Stimulated activated CD4-positive, alpha-beta T cell treated with anti-CD3 and anti-CD28 coated beads, Interleukin-4, amount 100 ng/mL, for 1 hour (primary cell): ENCODE measurements at regions not wholly inside any gene's neighbourhood (a gene's known extent, or its start where the extent isn't known, plus 50 kb on each side); places are given as distances from the start of the nearest gene placed in this dataset.
"Not testable (repeated sequence)": the region's sequence is repeated elsewhere in the genome, so short reads cannot be mapped to it uniquely, and the experiment has no call there.

ENCODE experiments used
- DNase-seq: peaks from one replicate; pipeline ENCODE4 v3.0.0-alpha.2; 2020

DNA sequence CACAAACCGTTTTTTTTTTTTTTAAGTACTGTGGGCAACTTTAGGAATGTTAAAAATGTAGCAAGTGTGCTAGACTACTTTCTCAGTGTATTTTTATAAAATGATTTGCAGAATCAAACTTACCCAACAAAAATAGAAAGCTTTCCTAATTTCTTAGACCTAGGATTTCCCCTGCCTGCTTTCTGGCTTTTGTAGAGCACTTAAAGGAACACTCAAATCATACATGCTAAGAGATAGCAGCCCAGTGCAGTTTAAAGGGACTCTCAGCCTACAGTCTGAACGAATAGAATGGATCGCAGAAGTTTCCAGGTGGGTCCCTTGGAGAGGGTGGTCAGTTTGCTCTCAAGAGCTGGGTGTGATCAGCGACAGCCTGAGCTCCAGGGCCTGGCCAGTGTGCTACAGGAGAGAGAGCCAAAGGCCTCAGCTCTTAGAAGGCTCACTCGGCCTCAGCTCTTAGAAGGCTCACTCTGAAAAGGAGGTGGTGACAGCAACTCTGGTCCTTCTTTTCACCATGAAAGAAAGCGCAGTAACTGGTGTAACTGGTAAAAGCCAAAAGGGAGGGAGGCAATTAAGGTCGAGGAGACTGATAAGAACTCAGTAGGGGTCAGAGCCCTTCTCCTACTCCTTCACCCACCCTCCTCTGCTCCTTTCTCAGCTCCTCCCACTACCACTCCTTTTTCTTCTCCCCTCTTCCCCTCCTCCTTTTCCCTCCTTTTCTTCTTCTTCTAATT lies 142.4 kb downstream of the ZFP64 start:
- DNase-seq: no peak

DNA sequence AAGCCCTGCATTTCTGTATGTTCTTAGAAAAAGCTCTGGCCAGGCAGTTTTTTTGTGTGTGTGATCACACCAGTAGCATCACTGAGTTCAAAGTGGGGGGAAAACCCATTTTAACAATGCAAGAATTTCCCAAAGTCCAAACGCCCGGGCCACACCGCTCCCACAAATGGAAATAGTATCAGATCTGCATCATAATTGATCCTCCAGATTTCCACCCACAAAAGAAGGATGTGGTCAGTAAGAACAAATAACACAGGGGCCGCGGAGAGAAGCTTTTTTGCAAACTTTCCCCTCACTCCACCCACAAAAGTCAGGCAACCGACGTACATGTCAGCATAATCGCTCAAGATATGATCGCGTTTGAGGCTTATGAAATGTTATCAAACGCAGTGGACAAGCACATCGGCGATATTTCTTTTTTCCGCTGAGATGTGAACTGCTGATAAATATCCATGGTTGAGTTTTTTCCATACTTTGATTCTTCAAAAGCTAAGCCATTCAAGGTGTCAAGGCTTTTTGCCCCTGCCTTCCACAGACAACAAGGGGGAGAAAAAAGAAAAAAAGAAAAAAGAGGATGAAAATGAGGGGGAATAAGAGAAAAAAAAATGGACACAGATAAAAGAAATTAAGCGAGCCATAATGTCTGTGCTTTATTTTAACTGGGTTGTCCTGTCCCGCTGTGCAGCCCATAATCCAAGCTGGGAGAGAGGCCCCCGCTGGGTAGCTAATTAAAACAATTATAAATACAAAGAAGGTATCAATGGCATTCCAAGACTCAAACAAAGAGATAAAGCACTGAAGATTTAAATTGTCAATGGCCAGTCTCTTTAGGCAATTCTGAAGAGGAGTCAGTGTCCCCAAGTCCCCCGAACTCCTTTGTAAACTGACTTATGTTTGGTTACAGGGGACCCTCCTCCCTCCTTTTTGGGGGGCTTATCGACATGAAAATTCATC lies 143.5 kb downstream of the ZFP64 start:
- DNase-seq: no peak

DNA sequence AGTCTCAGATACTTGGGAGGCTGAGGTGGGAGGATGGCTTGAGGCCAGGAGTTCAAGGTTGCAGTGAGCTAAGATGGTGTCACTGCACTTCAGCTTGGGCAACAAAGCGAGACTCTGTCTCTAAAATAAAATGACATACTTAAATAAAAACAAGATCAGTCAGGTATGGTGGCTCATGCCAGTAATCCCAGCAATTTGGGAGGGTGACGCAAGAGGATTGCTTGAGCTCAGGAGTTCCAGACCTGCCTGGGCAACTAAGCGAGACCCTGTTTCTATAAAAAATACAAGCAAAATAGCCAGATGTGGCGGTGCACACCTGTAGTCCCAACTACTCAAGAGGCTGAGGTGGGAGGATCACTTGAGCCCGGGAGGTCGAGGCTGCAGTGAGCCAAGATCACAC lies 149.6 kb downstream of the ZFP64 start:
- no peak for DNase-seq

DNA sequence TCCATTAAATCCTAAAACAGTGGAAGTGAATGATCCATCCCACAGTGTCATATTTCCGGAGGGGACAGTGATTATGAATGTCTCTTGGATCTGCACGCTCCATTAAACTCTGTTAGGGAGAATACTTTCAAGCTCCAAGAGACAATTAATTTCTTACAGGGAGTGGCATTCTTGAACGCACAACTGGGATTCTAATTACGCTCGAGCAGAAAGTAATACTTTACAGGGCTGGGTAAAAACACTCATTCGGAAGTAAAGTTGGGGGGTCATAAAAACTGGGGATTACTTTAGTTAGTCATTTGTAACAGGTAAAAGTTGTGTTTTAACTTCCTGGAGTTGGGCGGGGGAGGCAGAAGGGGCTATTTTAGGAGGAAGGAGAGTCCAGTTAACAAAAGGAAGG lies 151.8 kb downstream of the ZFP64 start:
- no peak for DNase-seq

DNA sequence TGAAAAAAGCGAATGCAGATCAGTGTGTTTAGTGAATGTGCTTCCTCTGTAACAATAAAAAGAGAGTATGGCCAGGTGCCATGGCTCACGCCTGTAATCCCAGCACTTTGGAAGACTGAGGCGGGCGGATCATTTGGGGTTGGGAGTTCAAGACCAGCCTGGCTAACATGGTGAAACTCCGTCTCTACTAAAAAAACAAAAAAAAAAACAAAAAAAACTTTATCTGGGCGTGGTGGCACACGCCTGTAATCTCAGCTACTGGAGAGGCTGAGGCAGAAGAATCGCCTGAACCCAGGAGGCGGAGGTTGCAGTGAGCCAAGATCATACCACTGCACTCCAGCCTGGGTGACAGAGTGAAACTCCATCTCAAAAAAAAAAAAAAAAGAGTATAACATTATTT lies 152.9 kb downstream of the ZFP64 start:
- not testable (repeated sequence) for DNase-seq

DNA sequence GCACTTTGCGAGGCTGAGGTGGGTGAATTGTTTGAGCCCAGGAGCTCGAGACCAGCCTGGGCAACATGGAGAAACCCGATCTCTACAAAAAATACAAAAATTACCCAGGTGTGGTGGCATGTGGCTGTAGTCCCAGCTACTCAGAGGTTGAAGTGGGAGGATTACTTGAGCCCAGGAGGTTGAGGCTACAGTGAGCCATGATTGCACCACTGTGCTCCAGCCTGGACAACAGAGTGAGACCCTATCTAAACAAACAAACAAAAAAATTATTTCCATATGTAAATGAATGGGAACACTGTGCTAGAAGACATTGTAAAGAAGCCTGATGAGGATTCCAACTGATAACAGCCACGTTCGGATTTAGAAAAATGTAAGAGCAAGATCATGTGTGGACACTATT lies 154.2 kb downstream of the ZFP64 start:
- DNase-seq: no peak

DNA sequence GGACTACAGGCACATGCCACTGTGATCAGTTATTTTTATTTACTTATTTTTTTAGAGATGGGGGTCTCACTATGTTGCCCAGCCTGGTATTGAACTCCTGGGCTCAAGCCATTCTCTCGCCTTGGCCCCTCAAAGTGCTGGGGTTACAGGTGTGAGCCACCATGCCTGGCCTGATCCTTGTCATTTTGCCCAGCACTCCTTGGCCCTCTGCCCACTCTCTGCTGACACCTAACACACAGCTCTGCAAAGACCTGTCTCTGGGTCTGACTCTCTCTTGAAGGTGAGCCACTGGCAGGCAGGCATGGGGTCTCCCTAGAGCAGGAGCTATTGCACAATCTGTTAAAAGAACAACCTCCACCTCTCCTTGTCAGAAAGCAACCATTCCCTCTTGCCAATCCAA lies 155.6 kb downstream of the ZFP64 start:
- no peak for DNase-seq

DNA sequence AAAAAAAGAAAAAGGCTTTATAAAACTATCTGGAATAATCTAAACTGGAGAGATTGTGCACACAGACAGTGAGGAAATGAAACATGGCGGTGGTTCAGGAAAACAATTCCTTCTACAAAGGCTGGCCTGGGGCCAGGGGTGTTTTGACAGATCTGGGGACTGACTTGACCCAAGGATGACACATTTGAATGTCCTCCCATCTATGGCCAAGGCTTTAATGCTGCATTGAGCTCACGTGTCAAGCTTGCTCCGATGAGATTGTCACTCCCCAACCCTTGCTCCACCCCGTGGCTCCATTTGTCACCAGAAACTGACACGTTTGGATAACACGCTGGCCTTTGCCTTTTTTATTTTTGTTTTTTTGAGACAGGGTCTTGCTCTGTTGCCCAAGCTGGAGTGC lies 156.1 kb downstream of the ZFP64 start:
- no peak for DNase-seq

DNA sequence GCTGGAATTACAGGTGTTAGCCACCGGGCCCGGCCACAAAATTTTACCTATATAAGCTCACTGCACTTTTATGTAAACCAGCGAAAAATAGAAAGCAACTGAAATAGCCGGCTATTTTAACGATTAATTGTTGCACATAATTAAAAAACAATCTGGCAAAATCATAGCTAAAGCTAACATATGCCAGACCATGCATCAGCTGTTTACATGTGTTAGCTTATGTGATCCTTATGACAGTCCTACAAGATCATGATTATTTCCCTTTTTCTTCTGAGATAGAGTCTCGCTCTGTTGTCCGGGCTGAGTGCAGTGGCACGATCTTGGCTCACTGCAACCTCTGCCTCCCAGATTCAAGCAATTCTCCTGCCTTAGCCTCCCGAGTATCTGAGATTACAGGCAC lies 157.0 kb downstream of the ZFP64 start:
- no peak for DNase-seq

DNA sequence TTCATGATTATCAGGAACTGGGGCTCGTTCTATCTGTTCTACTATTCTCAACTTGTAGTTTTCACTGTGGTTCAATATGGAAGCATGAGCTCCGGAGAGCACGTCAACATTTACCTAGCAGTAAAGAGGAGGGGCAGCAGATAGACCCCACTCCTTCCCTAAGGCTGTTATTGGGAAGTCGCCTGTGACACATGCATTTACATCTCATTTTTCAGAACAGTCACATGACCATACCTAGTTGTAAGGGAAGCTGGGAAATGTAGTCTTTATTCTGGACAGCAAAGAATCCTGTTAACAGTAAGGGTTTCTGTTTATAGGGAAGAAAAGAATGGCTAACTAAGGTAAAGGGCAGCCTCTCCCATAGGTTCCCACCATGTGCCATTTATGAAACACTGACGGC lies 158.3 kb downstream of the ZFP64 start:
- DNase-seq: no peak

DNA sequence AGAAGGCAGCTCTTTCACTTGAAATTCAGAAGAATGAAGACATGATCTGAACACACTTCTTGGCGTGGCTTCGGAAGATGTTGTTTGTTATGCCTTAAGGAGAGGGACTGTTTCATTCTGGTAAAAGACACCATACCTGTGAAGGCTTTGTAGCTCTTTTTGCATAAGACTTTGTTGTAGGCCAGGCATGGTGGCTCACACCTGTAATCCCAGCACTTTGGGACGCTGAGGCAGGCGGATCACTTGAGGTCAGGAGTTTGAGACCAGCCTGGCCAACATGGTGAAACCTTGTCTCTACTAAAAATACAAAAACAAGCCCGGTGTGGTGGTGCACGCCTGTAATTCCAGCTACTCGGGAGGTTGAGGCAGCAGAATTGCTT lies 159.3 kb downstream of the ZFP64 start:
- DNase-seq: not testable (repeated sequence)

DNA sequence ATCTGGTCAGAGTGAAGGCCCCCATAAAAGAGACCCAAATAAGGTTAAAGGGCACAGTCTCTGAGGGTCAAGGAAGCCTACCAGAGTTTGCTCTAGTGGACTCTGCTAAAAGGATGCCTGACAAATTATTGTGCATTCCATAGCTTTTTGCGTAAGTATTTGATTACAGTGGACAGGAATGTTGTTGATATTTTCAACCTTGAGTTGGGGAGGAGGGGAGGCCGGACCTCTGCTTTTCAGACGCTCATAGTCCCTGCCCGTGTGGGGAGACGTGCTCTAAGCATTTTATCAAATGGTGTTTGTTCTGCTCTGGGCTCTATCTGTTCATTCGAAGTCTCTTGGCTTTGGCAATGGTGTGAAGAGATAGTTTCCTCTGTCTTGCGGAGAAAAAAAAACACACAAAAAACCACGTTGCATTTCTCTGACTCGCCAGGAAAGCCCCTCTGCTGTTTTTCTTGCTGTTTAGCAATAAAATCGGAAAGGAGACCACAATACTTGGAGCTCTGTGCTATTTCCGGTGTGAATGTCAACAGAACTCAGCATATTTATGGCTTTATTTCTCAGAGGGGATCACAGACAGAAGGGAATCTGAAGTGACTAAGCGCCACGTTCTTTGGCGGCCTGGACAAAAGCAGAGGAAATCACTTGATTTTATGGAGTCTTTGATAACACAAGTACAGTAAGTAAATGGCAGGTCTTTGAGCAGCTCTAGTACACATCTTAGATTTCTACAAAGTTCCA lies 159.8 kb downstream of the ZFP64 start:
- DNase-seq: no peak

DNA sequence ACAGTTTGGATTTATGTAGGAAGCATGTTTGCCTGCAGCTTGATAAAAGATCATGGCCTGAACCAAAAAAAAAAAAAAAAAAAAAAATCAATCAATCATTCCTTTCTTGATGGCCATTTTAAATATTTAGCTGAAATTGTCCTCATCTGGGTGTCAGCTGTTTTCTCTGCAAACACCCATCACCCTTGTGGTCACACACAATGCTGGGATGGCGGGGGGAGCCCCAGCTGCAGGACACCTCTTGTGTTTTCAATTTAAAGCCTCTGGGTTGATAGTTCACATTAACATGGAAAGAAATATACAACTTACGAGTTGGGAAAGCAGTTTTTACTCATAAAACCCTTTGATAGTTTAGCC lies 160.4 kb downstream of the ZFP64 start:
- DNase-seq: no peak

DNA sequence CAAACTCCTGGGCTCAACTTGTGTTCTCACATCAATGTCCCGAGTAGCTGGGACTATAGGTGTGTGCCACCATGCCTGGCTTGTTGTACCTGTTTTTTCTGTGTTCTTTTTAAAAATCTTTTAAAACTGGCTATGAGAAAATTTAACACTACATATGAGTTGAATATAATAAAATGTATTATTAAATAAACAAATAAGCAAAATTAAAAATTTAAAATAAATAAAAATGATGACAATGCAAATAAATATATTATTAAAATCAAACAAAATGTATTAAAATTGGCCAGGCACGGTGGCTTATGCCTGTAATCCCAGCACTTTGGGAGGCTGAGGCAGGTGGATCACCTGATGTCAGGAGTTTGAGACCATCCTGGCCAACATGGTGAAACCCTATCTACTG lies 162.4 kb downstream of the ZFP64 start:
- DNase-seq: not testable (repeated sequence)

DNA sequence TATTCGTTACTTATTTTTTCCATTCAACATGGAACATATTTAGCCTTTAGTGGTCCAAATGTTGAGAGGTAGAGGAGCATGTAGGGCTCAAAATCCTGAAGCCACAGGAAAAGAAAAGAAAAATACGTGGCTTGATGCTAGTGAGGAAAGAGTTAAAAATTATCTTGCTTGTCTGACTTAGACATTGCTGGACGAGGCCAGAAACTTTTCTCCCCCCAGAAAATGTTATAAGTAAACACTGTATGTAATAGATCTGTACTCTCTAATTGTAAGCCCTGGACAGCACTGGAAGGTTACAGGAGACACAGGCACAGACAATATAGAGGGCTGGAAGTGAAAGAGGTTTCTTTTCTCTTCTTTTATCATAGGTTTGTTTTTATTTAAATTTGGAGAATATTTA lies 165.6 kb downstream of the ZFP64 start:
- DNase-seq: no peak

DNA sequence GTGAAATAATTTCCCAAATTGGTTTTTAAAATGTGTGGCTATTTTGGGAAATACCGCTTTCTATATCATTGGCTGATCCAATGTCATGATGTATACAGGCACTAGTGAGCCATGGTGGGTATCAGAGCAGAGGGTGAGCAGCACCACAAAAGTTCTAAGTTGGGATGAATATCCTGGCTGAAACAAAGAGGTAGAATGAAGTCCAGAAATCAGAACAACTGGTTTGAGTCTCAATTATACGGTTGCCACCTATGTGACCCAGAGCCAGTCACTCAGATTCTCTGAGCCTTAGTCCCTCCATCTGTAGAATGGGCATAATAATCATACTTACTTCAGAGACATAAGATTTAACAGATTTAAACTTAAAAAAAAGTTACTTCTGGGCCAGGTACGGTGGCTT lies 172.3 kb downstream of the ZFP64 start:
- DNase-seq: no peak

DNA sequence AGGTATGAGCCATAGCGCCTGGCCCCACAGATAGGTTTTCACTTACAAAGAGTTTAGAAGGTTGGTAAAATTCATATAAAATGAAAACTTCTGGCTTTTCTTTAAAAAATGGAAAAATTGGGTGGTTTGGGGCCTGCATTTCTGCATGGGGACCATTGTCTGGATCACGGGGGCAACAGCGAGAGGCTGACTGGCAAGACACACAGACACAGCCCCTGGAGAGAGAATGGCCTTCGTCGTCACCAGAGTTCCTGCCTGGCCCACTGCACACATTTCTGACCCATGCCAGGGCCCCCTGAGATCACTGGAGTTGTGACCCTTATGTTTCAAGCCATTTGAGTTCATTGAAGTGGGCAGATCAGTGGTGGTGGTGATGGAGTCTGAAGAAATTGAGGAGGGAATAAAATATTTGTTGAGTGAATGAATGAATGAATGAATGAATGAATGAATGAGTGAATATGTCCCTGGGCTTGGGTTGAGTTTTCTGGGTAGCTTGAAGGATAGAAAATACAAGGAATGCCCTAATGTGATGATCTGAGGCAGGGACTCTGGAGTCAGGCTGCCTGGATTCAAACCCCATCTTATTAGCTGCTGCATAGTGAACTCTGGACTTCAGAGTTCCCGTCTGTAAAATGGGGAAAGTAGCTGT lies 173.8 kb downstream of the ZFP64 start:
- DNase-seq: no peak

DNA sequence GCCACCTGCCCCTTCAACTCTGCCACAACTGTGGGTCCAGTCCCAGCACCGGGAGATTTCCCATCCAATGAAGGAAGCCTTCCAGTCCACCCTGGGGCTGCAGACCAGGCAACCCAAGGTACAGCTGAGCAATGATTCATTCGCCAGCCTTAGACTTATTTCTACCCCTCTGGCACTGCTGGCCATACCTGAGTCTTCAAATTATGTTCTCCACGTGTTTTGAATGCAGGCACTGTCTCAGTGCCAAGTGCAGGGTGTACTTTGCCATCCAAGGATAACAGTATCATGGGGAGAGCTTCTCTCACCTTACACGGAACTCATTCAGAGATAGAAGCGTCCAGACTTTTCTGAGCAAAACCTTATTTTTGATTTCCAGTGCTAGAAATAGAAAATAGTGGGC lies 175.6 kb downstream of the ZFP64 start:
- no peak for DNase-seq

DNA sequence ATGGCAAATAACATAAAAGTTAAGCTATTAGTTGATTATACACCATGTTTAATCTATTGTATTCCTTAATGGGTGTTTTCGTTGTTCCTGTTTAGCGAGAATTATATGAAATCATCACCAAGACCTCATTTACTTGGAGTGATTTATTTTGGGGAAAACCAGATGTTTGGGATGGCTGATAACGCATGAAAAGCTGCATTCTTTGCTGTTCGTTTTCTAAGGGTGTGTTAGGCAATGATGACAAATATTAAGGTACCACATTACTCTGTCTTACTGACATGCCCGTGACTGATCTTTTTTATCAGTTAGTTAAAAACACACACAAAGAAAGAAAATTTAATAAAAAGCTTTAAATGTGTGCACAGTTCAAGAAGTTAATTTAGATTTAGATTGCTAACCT lies 176.4 kb downstream of the ZFP64 start:
- DNase-seq: no peak

DNA sequence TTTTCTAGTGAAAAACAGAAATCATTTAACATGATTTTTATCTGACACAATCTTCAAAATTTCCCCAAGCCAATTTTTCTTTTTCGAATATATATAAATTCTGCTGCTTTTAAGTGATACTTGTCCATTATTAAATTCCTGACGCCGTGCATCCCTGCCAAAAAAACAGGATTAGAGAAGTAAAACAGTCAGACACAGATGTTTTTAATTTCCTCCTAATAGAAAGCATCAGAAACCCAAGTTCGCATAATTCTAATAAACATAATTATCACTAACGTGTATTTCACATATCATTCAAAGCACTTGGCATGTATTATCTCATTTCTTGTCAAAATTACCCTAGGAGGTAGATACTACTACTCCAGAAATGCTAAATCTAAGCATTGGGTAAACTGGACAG lies 179.5 kb downstream of the ZFP64 start:
- no peak for DNase-seq

DNA sequence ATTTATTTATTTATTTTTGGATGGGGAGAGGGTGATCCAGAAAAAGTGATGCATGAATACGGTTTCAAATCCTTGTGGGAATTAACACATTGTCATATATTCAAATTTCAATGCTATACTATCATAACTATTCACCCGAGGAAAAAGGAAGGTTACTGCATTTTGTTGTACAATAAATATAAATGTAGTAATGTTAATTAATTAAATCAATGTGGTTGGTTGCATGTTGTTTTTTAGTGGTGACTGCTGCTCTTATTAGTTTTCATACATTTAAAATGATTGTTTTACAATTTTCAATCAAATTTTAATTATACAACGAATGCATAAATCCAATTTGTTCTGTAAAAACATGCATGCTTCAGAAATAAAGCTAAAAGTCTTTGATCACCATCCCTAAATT lies 180.5 kb downstream of the ZFP64 start:
- DNase-seq: no peak

DNA sequence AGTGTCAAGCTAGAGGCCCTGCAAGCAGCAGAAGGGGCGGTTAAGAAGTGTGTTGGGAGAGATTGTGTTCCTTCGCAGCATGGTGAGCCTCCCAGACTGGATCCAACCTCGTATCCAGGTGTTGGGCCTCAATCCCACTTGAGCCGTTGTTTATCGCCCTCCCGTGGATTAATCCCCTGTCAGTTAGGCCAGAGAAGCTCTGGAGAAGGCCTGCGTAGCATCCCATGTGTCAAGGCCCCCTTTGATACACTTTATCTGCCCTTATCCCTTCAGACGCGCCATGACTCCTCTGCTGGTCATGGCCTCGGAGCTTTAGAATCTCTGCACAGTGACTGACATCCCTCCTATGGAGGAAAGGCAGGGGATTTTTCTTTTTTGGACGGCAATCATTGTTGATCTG lies 181.0 kb downstream of the ZFP64 start:
- no peak for DNase-seq

DNA sequence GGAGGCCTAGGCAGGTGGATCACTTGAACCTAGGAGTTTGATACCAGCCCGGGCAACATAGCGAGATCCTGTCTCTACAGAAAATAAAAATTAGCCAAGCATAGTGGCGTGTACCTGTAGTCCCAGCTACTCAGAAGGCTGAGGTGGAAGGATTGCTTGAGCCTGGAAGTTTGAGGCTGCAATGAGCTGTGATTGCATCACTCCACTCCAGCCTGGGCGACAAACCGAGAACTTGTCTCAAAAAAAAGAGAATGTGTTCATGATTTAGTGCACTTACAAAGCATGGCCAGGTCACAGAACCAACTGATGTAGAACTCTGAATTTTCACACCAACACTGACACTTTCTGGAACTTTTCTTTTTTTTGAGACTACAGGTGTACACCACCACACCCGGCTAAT lies 182.7 kb downstream of the ZFP64 start:
- no peak for DNase-seq
